HCT116 (cell line): ENCODE measurements at regions not wholly inside any gene's neighbourhood (a gene's known extent, or its start where the extent isn't known, plus 50 kb on each side); places are given as distances from the start of the nearest gene placed in this dataset.

Experiments used
- ATAC-seq: fragments of 200-7000 bp; cut with Tn5 transposase; 2 replicates; pipeline ENCODE4 v1.9.1; 2020; ENCODE audit warnings: mild to moderate bottlenecking, moderate library complexity
- BruUV-seq: library from RNA; stranded (reverse); fragments of 400-500 nt; replicated peaks from 2 replicates; lab custom pipeline; 2021; lab: Mats Ljungman, UMichigan
- CTCF ChIA-PET: fragments of 300-600 bp; sonication (Branson Sonifier 250); formaldehyde crosslinking; loops from one replicate; lab custom pipeline; 2021; ENCODE audit warnings: antibody characterized with exemption; lab: Charles Lee
- POLR2A ChIA-PET: fragments of 300-600, 350-600 bp; sonication (Branson Sonifier 250); formaldehyde crosslinking; loops from one replicate; lab custom pipeline; 2021; ENCODE audit warnings: antibody characterized with exemption; lab: Charles Lee
- RAD21 ChIA-PET, 2 experiments: fragments of 300-600 bp; sonication (Branson Sonifier 250); formaldehyde crosslinking; loops; one replicate each; lab custom pipeline; 2023; ENCODE audit warnings: low total read pairs in 2 of 2; ENCODE audit not compliant: uncharacterized antibody in 2 of 2, unreplicated experiment in 2 of 2, low non-redundant PET in 1 of 2; lab: Charles Lee
- DNase-seq: peaks from one replicate; pipeline ENCODE4 v3.0.0-alpha.2; 2010; ENCODE audit warnings: low read depth, low spot score
- H2AFZ ChIP-seq: fragments of 200-600 bp; shearing (Covaris generic), sonication (generic); 2 replicates; pipeline ENCODE4 v1.6.1; 2017; ENCODE audit warnings: low read depth, mixed run types, mixed read lengths, antibody characterized with exemption, low read length; ENCODE audit not compliant: poor library complexity, severe bottlenecking
- H3K27ac ChIP-seq: 2 replicates; pipeline ENCODE4 v1.5.1; 2012; ENCODE audit warnings: low read depth, low read length
- H3K27me3 ChIP-seq: fragments of 200-600 bp; sonication (generic); 2 replicates; pipeline ENCODE4 v1.6.1; 2016; ENCODE audit warnings: mixed run types, low read length, mixed read lengths; ENCODE audit not compliant: insufficient read depth
- H3K36me3 ChIP-seq, 2 experiments: fragments of 200-500 bp in 1 of 2; fragments of 200-600 bp in 1 of 2; sonication (Bioruptor generic) in 1 of 2; sonication (generic) in 1 of 2; 2 replicates each; pipeline versions ENCODE4 v1.5.1 to v1.6.1; 2014 to 2016; ENCODE audit warnings: low read length in 2 of 2, inconsistent platforms in 1 of 2, mixed read lengths in 1 of 2, mixed run types in 1 of 2; ENCODE audit not compliant: insufficient read depth in 2 of 2, control insufficient read depth in 1 of 2
- H3K4me1 ChIP-seq, 2 experiments: fragments of 200-600 bp in 1 of 2; sonication (generic) in 1 of 2; 2 replicates each; pipeline versions ENCODE4 v1.5.1 to v1.6.1; 2012 to 2017; ENCODE audit warnings: low read length in 2 of 2, inconsistent platforms in 1 of 2, mild to moderate bottlenecking in 1 of 2, mixed read lengths in 1 of 2, mixed run types in 1 of 2, moderate library complexity in 1 of 2; ENCODE audit not compliant: insufficient read depth in 2 of 2, control insufficient read depth in 1 of 2
- H3K4me2 ChIP-seq: fragments of 200-600 bp; sonication (generic); 2 replicates; pipeline ENCODE4 v1.6.1; 2017; ENCODE audit warnings: mixed run types, low read length, mixed read lengths
- H3K4me3 ChIP-seq, 2 experiments: fragments of 200-600 bp in 1 of 2; sonication (generic) in 1 of 2; replicated peaks in 1 of 2; 2 replicates each; pipeline ENCODE4 v1.5.1; 2011 to 2016; ENCODE audit warnings: low read length in 2 of 2, control low read depth in 1 of 2, low read depth in 1 of 2, mild to moderate bottlenecking in 1 of 2, mixed read lengths in 1 of 2, mixed run types in 1 of 2
- H3K79me2 ChIP-seq: fragments of 200-600 bp; sonication (generic); 2 replicates; pipeline ENCODE4 v1.6.1; 2017; ENCODE audit warnings: mild to moderate bottlenecking, mixed run types, low read length, moderate library complexity, mixed read lengths; ENCODE audit not compliant: insufficient read depth
- H3K9ac ChIP-seq: fragments of 200-600 bp; sonication (generic); 2 replicates; pipeline ENCODE4 v1.6.1; 2016; ENCODE audit warnings: low read length, mixed read lengths
- H3K9me2 ChIP-seq: fragments of 200-600 bp; sonication (generic), shearing (Covaris generic); 2 replicates; pipeline ENCODE4 v1.6.1; 2017; ENCODE audit warnings: mixed run types, mild to moderate bottlenecking, moderate library complexity; ENCODE audit not compliant: insufficient read depth
- H3K9me3 ChIP-seq, 2 experiments: fragments of 200-500 bp in 1 of 2; fragments of 200-600 bp in 1 of 2; sonication (Bioruptor generic) in 1 of 2; sonication (generic) in 1 of 2; 2 replicates each; pipeline ENCODE4 v1.6.1; 2014 to 2017; ENCODE audit warnings: low read length in 2 of 2, mixed read lengths in 2 of 2, inconsistent platforms in 1 of 2, low read depth in 1 of 2, mild to moderate bottlenecking in 1 of 2, mixed run types in 1 of 2, moderate library complexity in 1 of 2; ENCODE audit not compliant: control insufficient read depth in 1 of 2, insufficient read depth in 1 of 2
- H4K20me1 ChIP-seq: fragments of 200-600 bp; sonication (generic), shearing (Covaris generic); 2 replicates; pipeline ENCODE4 v1.6.1; 2017; ENCODE audit warnings: mixed run types, mild to moderate bottlenecking, moderate library complexity; ENCODE audit not compliant: insufficient read depth
- ATF3 ChIP-seq: IDR thresholded peaks from 2 replicates; pipeline ENCODE4 v1.6.1; 2012
- CBX3 ChIP-seq: IDR thresholded peaks from 2 replicates; pipeline ENCODE4 v1.6.1; 2012; ENCODE audit warnings: low read depth
- CTCF ChIP-seq, 3 experiments: fragments of 200-600 bp in 1 of 3; sonication (generic) in 1 of 3; IDR thresholded peaks in 2 of 3; conservative IDR thresholded peaks in 1 of 3; 2 replicates each; pipeline ENCODE4 v1.5.1; 2012 to 2017; ENCODE audit warnings: low read depth in 2 of 3, low read length in 2 of 3, antibody characterized with exemption in 1 of 3, borderline replicate concordance in 1 of 3, control low read depth in 1 of 3, mild to moderate bottlenecking in 1 of 3, mixed read lengths in 1 of 3, mixed run types in 1 of 3, moderate library complexity in 1 of 3; ENCODE audit not compliant: insufficient read depth in 1 of 3
- EGR1 ChIP-seq: IDR thresholded peaks from 2 replicates; pipeline ENCODE4 v1.6.1; 2012; ENCODE audit warnings: low read depth
- ELF1 ChIP-seq: IDR thresholded peaks from 2 replicates; pipeline ENCODE4 v1.6.1; 2012; ENCODE audit warnings: low read depth, borderline replicate concordance
- EZH2 ChIP-seq: fragments of 200-600 bp; sonication (generic); IDR thresholded peaks from 2 replicates; pipeline ENCODE4 v1.6.1; 2017; ENCODE audit warnings: antibody characterized with exemption, mixed run types
- EZH2phosphoT487 ChIP-seq: fragments of 200-600 bp; IDR thresholded peaks from 2 replicates; pipeline ENCODE4 v1.6.1; 2018; ENCODE audit warnings: antibody characterized with exemption, borderline replicate concordance
- FOSL1 ChIP-seq: IDR thresholded peaks from 2 replicates; pipeline ENCODE4 v1.6.1; 2012; ENCODE audit warnings: low read depth
- JUND ChIP-seq: IDR thresholded peaks from 2 replicates; pipeline ENCODE4 v1.6.1; 2012
- MAX ChIP-seq: IDR thresholded peaks from 2 replicates; pipeline ENCODE4 v1.6.1; 2012
- POLR2A ChIP-seq: IDR thresholded peaks from 2 replicates; pipeline ENCODE4 v1.7.0; 2011; ENCODE audit warnings: borderline replicate concordance; ENCODE audit not compliant: insufficient read depth, insufficient read length; ENCODE audit errors: extremely low read depth
- POLR2AphosphoS5 ChIP-seq: IDR thresholded peaks from 2 replicates; pipeline ENCODE4 v1.6.1; 2011; ENCODE audit warnings: mild to moderate bottlenecking, low read depth, low read length, moderate library complexity
- RAD21 ChIP-seq: IDR thresholded peaks from 2 replicates; pipeline ENCODE4 v1.6.1; 2012; ENCODE audit warnings: low read depth, mild to moderate bottlenecking
- REST ChIP-seq: IDR thresholded peaks from 2 replicates; pipeline ENCODE4 v1.6.1; 2012; ENCODE audit warnings: low read depth
- SIN3A ChIP-seq: IDR thresholded peaks from 2 replicates; pipeline ENCODE4 v1.6.1; 2012; ENCODE audit warnings: low read depth
- TCF7L2 ChIP-seq: IDR thresholded peaks from 2 replicates; pipeline ENCODE4 v1.7.0; 2011; ENCODE audit warnings: borderline replicate concordance, inconsistent platforms; ENCODE audit not compliant: insufficient read depth, insufficient read length; ENCODE audit errors: extremely low read depth
- YY1 ChIP-seq: IDR thresholded peaks from 2 replicates; pipeline ENCODE4 v1.6.1; 2011; ENCODE audit warnings: low read length, low read depth, moderate library complexity, mild to moderate bottlenecking; ENCODE audit not compliant: insufficient replicate concordance; ENCODE audit errors: extremely low read depth
- ZBTB33 ChIP-seq: IDR thresholded peaks from 2 replicates; pipeline ENCODE4 v1.6.1; 2011; ENCODE audit warnings: mild to moderate bottlenecking, low read length, moderate library complexity; ENCODE audit not compliant: insufficient replicate concordance; ENCODE audit errors: extremely low read depth
- ZFX ChIP-seq: fragments of 450-650 bp; IDR thresholded peaks from 2 replicates; pipeline ENCODE4 v1.6.1; 2017
- ZNF274 ChIP-seq: fragments of 200-500 bp; sonication (Bioruptor generic); IDR thresholded peaks from 2 replicates; pipeline ENCODE4 v1.6.1; 2014; ENCODE audit warnings: mild to moderate bottlenecking, low read depth, low read length, inconsistent platforms
- intact Hi-C: fragments of 100-400 bp; cut with micrococcal nuclease; formaldehyde crosslinking; loops from 2 replicates; pipeline ENCODE4 v1.10.0; 2022

- Histone ChIP-seq H3K36me3 (no peaks in the 10 kb centered on the region), H3K9me2 (no peaks in the 10 kb centered on the region), H3K27ac (no peak overlapping the region), H3K4me3 (no peak overlapping the region), H4K20me1 (no peaks in the 10 kb centered on the region), H3K79me2 (no peaks in the 10 kb centered on the region), H3K9ac (no peak overlapping the region), H3K27me3 (no peaks in the 10 kb centered on the region), H3K9me3 (peaks cover 2 to 19% of the 10 kb centered on the region in 2 experiments; a peak in 2 of 4 replicates), H2AFZ (no peak overlapping the region), H3K4me1 (no peaks in the 10 kb centered on the region), H3K4me2 (no peak overlapping the region)
- TF ChIP-seq SIN3A (no peak), EZH2 (no peak), ELF1 (no peak), POLR2A (no peak), EZH2phosphoT487 (no peak), TCF7L2 (no peak), ZFX (no peak), ZNF274 (no peak), JUND (no peak), YY1 (no peak), CTCF (IDR thresholded peaks at IDR 0.05 in 2 of 3, conservative IDR thresholded peaks at IDR 0.05 in 1 of 3; ENCODE audit: borderline replicate concordance in 1 of 3, insufficient read depth in 1 of 3, low read depth in 2 of 3, low read length in 2 of 3) (no peak), EGR1 (no peak), ZBTB33 (no peak), MAX (no peak), FOSL1 (no peak), REST (no peak), CBX3 (no peak), POLR2AphosphoS5 (no peak), ATF3 (no peak), RAD21 (no peak)
- POLR2A ChIA-PET, result no interaction called here
- ATAC-seq (no peak), DNase-seq (no peak)
- RAD21 ChIA-PET, result no interaction called here
- intact Hi-C loops, result no loop called here
- no TSS peak for BruUV-seq
- CTCF ChIA-PET, result no interaction called here
Observed at GRCh38 chr14:87748558-87748957, 244.4 kb downstream of the GALC start.
